ENCODE measurements at regions not wholly inside any gene's neighbourhood (a gene's known extent, or its start where the extent isn't known, plus 50 kb on each side); places are given as distances from the start of the nearest gene placed in this dataset.
"Not testable (repeated sequence)": the region's sequence is repeated elsewhere in the genome, so short reads cannot be mapped to it uniquely, and the experiment has no call there.

DNA sequence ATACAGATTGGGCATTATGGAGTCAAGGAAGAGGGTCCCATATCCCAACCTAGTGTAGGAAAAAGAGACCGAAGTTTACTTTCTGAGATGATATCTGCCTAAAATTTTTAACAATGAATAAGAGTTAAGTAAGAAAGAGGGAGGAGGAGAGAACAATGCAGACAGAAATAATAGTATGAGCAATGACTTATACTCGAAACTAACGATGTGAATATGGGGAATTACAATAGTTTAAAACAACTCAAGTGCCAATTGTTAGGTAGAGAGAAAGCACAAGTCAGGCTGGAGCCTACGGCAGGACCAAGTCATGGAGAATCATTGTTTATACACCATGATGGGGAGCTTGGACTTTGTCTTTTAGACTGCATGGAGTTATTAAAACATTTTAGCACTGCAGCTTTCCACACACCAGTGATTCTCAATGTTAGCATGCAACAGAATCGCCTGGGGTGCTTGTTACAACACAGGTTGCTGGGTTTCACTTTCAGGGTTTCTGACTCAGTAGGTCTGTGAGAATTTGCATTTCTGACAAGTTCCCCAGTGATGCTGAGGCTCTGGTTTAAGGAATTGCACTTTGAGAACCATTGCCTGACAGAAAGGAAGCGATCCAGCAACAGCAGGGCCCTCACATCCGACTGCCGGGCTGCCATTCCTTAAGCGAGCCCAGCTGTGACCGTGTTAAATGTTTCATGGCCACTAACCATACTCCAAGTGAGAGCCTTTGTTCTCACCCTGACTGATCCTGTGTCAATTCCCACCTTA is 511.2 kb downstream of the DCDC2C start:
- no peak for DNase-seq (ENCODE audit: low read depth)
- H3K4me3 ChIP-seq (replicated peaks; ENCODE audit: low read depth, low read length) = no peak overlapping the region
- TF ChIP-seq, protein P1, sequence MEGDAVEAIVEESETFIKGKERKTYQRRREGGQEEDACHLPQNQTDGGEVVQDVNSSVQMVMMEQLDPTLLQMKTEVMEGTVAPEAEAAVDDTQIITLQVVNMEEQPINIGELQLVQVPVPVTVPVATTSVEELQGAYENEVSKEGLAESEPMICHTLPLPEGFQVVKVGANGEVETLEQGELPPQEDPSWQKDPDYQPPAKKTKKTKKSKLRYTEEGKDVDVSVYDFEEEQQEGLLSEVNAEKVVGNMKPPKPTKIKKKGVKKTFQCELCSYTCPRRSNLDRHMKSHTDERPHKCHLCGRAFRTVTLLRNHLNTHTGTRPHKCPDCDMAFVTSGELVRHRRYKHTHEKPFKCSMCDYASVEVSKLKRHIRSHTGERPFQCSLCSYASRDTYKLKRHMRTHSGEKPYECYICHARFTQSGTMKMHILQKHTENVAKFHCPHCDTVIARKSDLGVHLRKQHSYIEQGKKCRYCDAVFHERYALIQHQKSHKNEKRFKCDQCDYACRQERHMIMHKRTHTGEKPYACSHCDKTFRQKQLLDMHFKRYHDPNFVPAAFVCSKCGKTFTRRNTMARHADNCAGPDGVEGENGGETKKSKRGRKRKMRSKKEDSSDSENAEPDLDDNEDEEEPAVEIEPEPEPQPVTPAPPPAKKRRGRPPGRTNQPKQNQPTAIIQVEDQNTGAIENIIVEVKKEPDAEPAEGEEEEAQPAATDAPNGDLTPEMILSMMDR (IDR thresholded peaks at IDR 0.05; ENCODE audit: low read length, missing control alignments) = no peak

GRCh38 chr2:4217737-4218136 is 514.4 kb downstream of the DCDC2C start:
- DNase-seq (ENCODE audit: low read depth) = no peak
- H3K4me3 ChIP-seq (replicated peaks; ENCODE audit: low read depth, low read length) = no peak overlapping the region
- TF ChIP-seq, protein P1 (IDR thresholded peaks at IDR 0.05; ENCODE audit: low read length, missing control alignments) = no peak

GRCh38 chr2:4219101-4219500 is 515.7 kb downstream of the DCDC2C start:
- DNase-seq (ENCODE audit: low read depth) = no peak
- TF ChIP-seq, protein P1 (IDR thresholded peaks at IDR 0.05; ENCODE audit: low read length, missing control alignments) = no peak

GRCh38 chr2:4219571-4219970 is 516.2 kb downstream of the DCDC2C start:
- TF ChIP-seq, protein P1 (IDR thresholded peaks at IDR 0.05; ENCODE audit: low read length, missing control alignments) = no peak
- DNase-seq (ENCODE audit: low read depth) = no peak
- H3K4me3 ChIP-seq (replicated peaks; ENCODE audit: low read depth, low read length) = no peak overlapping the region

More at GRCh38 chr2:4219101-4219500, 515.7 kb downstream of the DCDC2C start:
- H3K4me3 ChIP-seq (replicated peaks; ENCODE audit: low read depth, low read length) = no peak overlapping the region

GRCh38 chr2:4221434-4221833 is 518.1 kb downstream of the DCDC2C start:
- TF ChIP-seq, protein P1 (IDR thresholded peaks at IDR 0.05; ENCODE audit: low read length, missing control alignments) = no peak
- no peak overlapping the region for H3K4me3 ChIP-seq (replicated peaks; ENCODE audit: low read depth, low read length)
- no peak for DNase-seq (ENCODE audit: low read depth)

DNA sequence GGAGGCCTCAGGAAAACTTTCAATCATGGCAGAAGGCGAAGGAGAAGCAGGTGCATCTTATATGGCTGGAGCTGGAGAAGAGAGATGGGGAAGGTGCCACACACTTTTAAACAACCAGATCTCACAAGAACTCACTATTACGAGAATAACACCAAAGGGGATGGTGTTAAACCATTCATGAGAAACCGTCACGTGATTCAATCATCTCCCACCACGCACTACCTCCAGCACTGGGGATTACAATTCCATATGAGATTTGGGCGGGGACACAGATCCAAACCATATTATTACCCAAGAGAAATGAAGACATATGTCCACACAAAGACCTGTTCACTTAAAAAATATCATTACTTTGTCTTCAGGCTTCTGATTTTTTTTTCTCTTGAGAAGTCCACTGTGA is 518.5 kb downstream of the DCDC2C start:
- TF ChIP-seq, protein P1 (IDR thresholded peaks at IDR 0.05; ENCODE audit: low read length, missing control alignments) = no peak
- no peak overlapping the region for H3K4me3 ChIP-seq (replicated peaks; ENCODE audit: low read depth, low read length)
- DNase-seq (ENCODE audit: low read depth) = no peak

- H3K4me3 ChIP-seq (replicated peaks; ENCODE audit: low read depth, low read length); DNase-seq (ENCODE audit: low read depth): not testable (repeated sequence)
Measured at GRCh38 chr2:4244422-4244821, 541.0 kb downstream of the DCDC2C start.

Measured in fibroblast of pulmonary artery (primary cell).